GM21717 (cell line): ENCODE measurements at regions not wholly inside any gene's neighbourhood (a gene's known extent, or its start where the extent isn't known, plus 50 kb on each side); places are given as distances from the start of the nearest gene placed in this dataset.

ENCODE experiments used
- ATAC-seq: cut with Tn5 transposase; IDR thresholded peaks from one replicate; pipeline ENCODE4 v1.9.1; 2021; ENCODE audit warnings: mild to moderate bottlenecking, moderate library complexity; ENCODE audit not compliant: unreplicated experiment

- no peak for ATAC-seq
Measured at GRCh38 chr5:122718611-122719010, 56.3 kb upstream of the SNX2 start.

GRCh38 chr5:122719991-122720746 is 54.7 kb upstream of the SNX2 start:
- ATAC-seq: no peak

- no peak for ATAC-seq
Measured at GRCh38 chr5:122721127-122721526, 53.8 kb upstream of the SNX2 start.

GRCh38 chr5:122722341-122722740 is 52.5 kb upstream of the SNX2 start:
- no peak for ATAC-seq

GRCh38 chr5:122723606-122724352 is 51.1 kb upstream of the SNX2 start:
- ATAC-seq: peak; percentile 97
